H1 (cell line): ENCODE measurements at regions not wholly inside any gene's neighbourhood (a gene's known extent, or its start where the extent isn't known, plus 50 kb on each side); places are given as distances from the start of the nearest gene placed in this dataset.

Source experiments
- CTCF ChIA-PET: fragments of 300-600 bp; sonication (Branson Sonifier 250); formaldehyde crosslinking; loops from one replicate; lab custom pipeline; 2021; ENCODE audit not compliant: partially characterized antibody; lab: Charles Lee
- POLR2A ChIA-PET: fragments of 300-600 bp; sonication (Branson Sonifier 250); formaldehyde crosslinking; loops from one replicate; lab custom pipeline; 2021; ENCODE audit warnings: inconsistent platforms; ENCODE audit not compliant: partially characterized antibody; lab: Charles Lee
- DNase-seq, 2 experiments: peaks; one replicate each; pipeline versions ENCODE4 v3.0.0 to v3.0.0-alpha.2; 2010 to 2022; ENCODE audit warnings: low spot score in 2 of 2, low read depth in 1 of 2, mixed read lengths in 1 of 2
- FAIRE-seq: peaks from 2 replicates; lab custom pipeline; 2011; peaks lifted over from hg19 to GRCh38; lab: Jason Lieb, UNC
- H2AFZ ChIP-seq: 2 replicates; pipeline ENCODE4 v1.8.1; 2012; ENCODE audit warnings: low read length, inconsistent platforms
- H2AK5ac ChIP-seq: 2 replicates; pipeline ENCODE4 v1.6.1; 2013; ENCODE audit warnings: low read depth, low read length
- H2BK120ac ChIP-seq: replicated peaks from 2 replicates; pipeline ENCODE3; 2013; ENCODE audit warnings: low read depth, low read length, inconsistent platforms
- H2BK12ac ChIP-seq: 2 replicates; pipeline ENCODE4 v1.6.1; 2013; ENCODE audit warnings: low read depth, low read length
- H2BK15ac ChIP-seq: 2 replicates; pipeline ENCODE4 v1.6.1; 2013; ENCODE audit warnings: low read length
- H2BK20ac ChIP-seq: 2 replicates; pipeline ENCODE4 v1.6.1; 2013; ENCODE audit warnings: low read length
- H2BK5ac ChIP-seq: 2 replicates; pipeline ENCODE4 v1.6.1; 2013; ENCODE audit warnings: low read depth, low read length
- H3K14ac ChIP-seq: 2 replicates; pipeline ENCODE4 v1.6.1; 2013; ENCODE audit warnings: inconsistent platforms; ENCODE audit not compliant: insufficient read length
- H3K18ac ChIP-seq: 2 replicates; pipeline ENCODE4 v1.6.1; 2013; ENCODE audit warnings: low read length; ENCODE audit errors: extremely low read depth
- H3K23ac ChIP-seq: 2 replicates; pipeline ENCODE4 v1.6.1; 2013; ENCODE audit warnings: inconsistent platforms; ENCODE audit not compliant: insufficient read length
- H3K23me2 ChIP-seq: 2 replicates; pipeline ENCODE4 v1.6.1; 2013; ENCODE audit warnings: low read depth, low read length
- H3K27ac ChIP-seq: 2 replicates; pipeline ENCODE4 v1.6.1; 2011; ENCODE audit warnings: low read depth, low read length, inconsistent platforms
- H3K27me3 ChIP-seq, 4 experiments: replicated peaks in 1 of 4; 1 replicate in 1 of 4; 2 replicates in 3 of 4; pipeline versions ENCODE4 v1.6.1 to v1.8.1; 2011 to 2013; ENCODE audit warnings: low read length in 3 of 4, mild to moderate bottlenecking in 3 of 4, inconsistent platforms in 2 of 4, mixed read lengths in 2 of 4, moderate library complexity in 1 of 4; ENCODE audit not compliant: control insufficient read depth in 3 of 4, insufficient read depth in 3 of 4; ENCODE audit errors: extremely low read depth in 1 of 4
- H3K36me3 ChIP-seq, 4 experiments: 2 replicates each; pipeline versions ENCODE4 v1.6.1 to v1.8.1; 2011 to 2013; ENCODE audit warnings: mild to moderate bottlenecking in 4 of 4, low read length in 3 of 4, moderate library complexity in 2 of 4, control low read depth in 1 of 4, inconsistent platforms in 1 of 4; ENCODE audit not compliant: insufficient read depth in 4 of 4, control insufficient read depth in 2 of 4
- H3K4ac ChIP-seq: replicated peaks from 2 replicates; pipeline ENCODE3; 2013; ENCODE audit warnings: low read length, low read depth, mixed read lengths, inconsistent platforms; ENCODE audit not compliant: insufficient read length
- H3K4me1 ChIP-seq, 4 experiments: replicated peaks in 1 of 4; 1 replicate in 1 of 4; 2 replicates in 3 of 4; pipeline versions ENCODE4 v1.6.1 to v1.8.1; 2011 to 2013; ENCODE audit warnings: low read length in 3 of 4, inconsistent platforms in 2 of 4, mixed read lengths in 1 of 4; ENCODE audit not compliant: insufficient read depth in 4 of 4, control insufficient read depth in 3 of 4
- H3K4me2 ChIP-seq, 2 experiments: 2 replicates each; pipeline versions ENCODE4 v1.6.1 to v1.8.1; 2011 to 2013; ENCODE audit warnings: low read depth in 2 of 2, low read length in 2 of 2, control low read depth in 1 of 2, inconsistent platforms in 1 of 2, mild to moderate bottlenecking in 1 of 2; ENCODE audit not compliant: insufficient read depth in 1 of 2
- H3K4me3 ChIP-seq, 4 experiments: fragments of 200-600, 300-600 bp in 1 of 4; sonication (generic), shearing (Covaris generic), sonication (Bioruptor Twin) in 1 of 4; 2 replicates each; pipeline versions ENCODE4 v1.5.1 to v1.8.1; 2011 to 2016; ENCODE audit warnings: low read length in 4 of 4, low read depth in 3 of 4, control low read depth in 2 of 4, inconsistent platforms in 2 of 4, mild to moderate bottlenecking in 2 of 4, mixed read lengths in 1 of 4, moderate library complexity in 1 of 4; ENCODE audit not compliant: insufficient read depth in 2 of 4; ENCODE audit errors: extremely low read depth in 1 of 4
- H3K56ac ChIP-seq: replicated peaks from 2 replicates; pipeline ENCODE3; 2013; ENCODE audit warnings: low read depth, mild to moderate bottlenecking, mixed read lengths, low read length, inconsistent platforms; ENCODE audit not compliant: insufficient read length
- H3K79me1 ChIP-seq: 2 replicates; pipeline ENCODE4 v1.6.1; 2013; ENCODE audit warnings: low read depth, low read length, control low read depth
- H3K79me2 ChIP-seq, 2 experiments: 2 replicates each; pipeline versions ENCODE4 v1.6.1 to v1.8.1; 2012 to 2013; ENCODE audit warnings: low read length in 2 of 2, mild to moderate bottlenecking in 2 of 2, inconsistent platforms in 1 of 2; ENCODE audit not compliant: insufficient read depth in 2 of 2, control insufficient read depth in 1 of 2
- H3K9ac ChIP-seq, 4 experiments: replicated peaks in 1 of 4; 1 replicate in 1 of 4; 2 replicates in 3 of 4; pipeline versions ENCODE4 v1.6.1 to v1.8.1; 2011 to 2013; ENCODE audit warnings: low read depth in 3 of 4, low read length in 3 of 4, control low read depth in 2 of 4, mild to moderate bottlenecking in 2 of 4, moderate library complexity in 2 of 4, inconsistent platforms in 1 of 4; ENCODE audit errors: extremely low read depth in 1 of 4
- H3K9me3 ChIP-seq, 2 experiments: 2 replicates each; pipeline versions ENCODE4 v1.6.1 to v1.8.1; 2012 to 2013; ENCODE audit warnings: mild to moderate bottlenecking in 2 of 2, moderate library complexity in 2 of 2, control low read depth in 1 of 2, inconsistent platforms in 1 of 2, low read depth in 1 of 2, low read length in 1 of 2, mixed read lengths in 1 of 2; ENCODE audit not compliant: insufficient read depth in 2 of 2
- H4K20me1 ChIP-seq, 2 experiments: replicated peaks in 1 of 2; 2 replicates each; pipeline versions ENCODE3 to v1.8.1; 2011 to 2013; ENCODE audit warnings: inconsistent platforms in 2 of 2, low read length in 2 of 2, mild to moderate bottlenecking in 1 of 2; ENCODE audit not compliant: insufficient read depth in 2 of 2, control insufficient read depth in 1 of 2
- H4K5ac ChIP-seq: 2 replicates; pipeline ENCODE4 v1.6.1; 2013; ENCODE audit warnings: low read length, low read depth, mixed read lengths, inconsistent platforms; ENCODE audit not compliant: insufficient read length
- H4K8ac ChIP-seq: 2 replicates; pipeline ENCODE4 v1.8.0; 2013; ENCODE audit warnings: mild to moderate bottlenecking, moderate library complexity, low read length, inconsistent platforms; ENCODE audit not compliant: insufficient read depth; ENCODE audit errors: extremely low read depth
- H4K91ac ChIP-seq: replicated peaks from 2 replicates; pipeline ENCODE3; 2013; ENCODE audit warnings: low read length, mixed read lengths, inconsistent platforms; ENCODE audit not compliant: insufficient read length
- ATF2 ChIP-seq: IDR thresholded peaks from 2 replicates; pipeline ENCODE4 v1.6.1; 2012; ENCODE audit warnings: low read length, inconsistent platforms
- FOSL1 ChIP-seq: IDR thresholded peaks from 2 replicates; pipeline ENCODE4 v1.6.1; 2011; ENCODE audit warnings: mild to moderate bottlenecking, low read depth, low read length, moderate library complexity; ENCODE audit not compliant: insufficient read depth
- KDM4A ChIP-seq: IDR thresholded peaks from one replicate; pipeline ENCODE4 v1.7.1; 2012; ENCODE audit warnings: low read depth, mild to moderate bottlenecking, moderate library complexity, low read length, inconsistent platforms; ENCODE audit not compliant: severe bottlenecking
- PHF8 ChIP-seq: fragments of 200-600 bp; sonication (generic); conservative IDR thresholded peaks from 2 replicates; pipeline ENCODE4 v1.7.1; 2012; ENCODE audit warnings: low read depth, mild to moderate bottlenecking, inconsistent platforms, low read length, moderate library complexity
- POLR2AphosphoS5 ChIP-seq: IDR thresholded peaks from 2 replicates; pipeline ENCODE4 v1.6.1; 2011; ENCODE audit warnings: low read depth, low read length
- RBBP5 ChIP-seq: IDR thresholded peaks from 2 replicates; pipeline ENCODE4 v1.7.1; 2012; ENCODE audit warnings: low read depth, mild to moderate bottlenecking, inconsistent platforms, low read length, moderate library complexity, borderline replicate concordance
- SAP30 ChIP-seq: fragments of 300-600 bp; sonication (generic); IDR thresholded peaks from 2 replicates; pipeline ENCODE4 v1.7.1; 2012; ENCODE audit warnings: low read length, moderate library complexity, mild to moderate bottlenecking, inconsistent platforms; ENCODE audit not compliant: insufficient read depth, insufficient replicate concordance
- SIX5 ChIP-seq: IDR thresholded peaks from 2 replicates; pipeline ENCODE4 v1.6.1; 2011; ENCODE audit warnings: mild to moderate bottlenecking, low read depth, low read length
- SP1 ChIP-seq: IDR thresholded peaks from 2 replicates; pipeline ENCODE4 v1.6.1; 2011; ENCODE audit warnings: low read depth, low read length
- SP2 ChIP-seq: IDR thresholded peaks from 2 replicates; pipeline ENCODE4 v1.6.1; 2012; ENCODE audit warnings: mild to moderate bottlenecking, low read length, inconsistent platforms
- TBP ChIP-seq: IDR thresholded peaks from 2 replicates; pipeline ENCODE4 v1.6.1; 2011; ENCODE audit warnings: low read depth, low read length, improper control_type of control experiment
- ZNF274 ChIP-seq: IDR thresholded peaks from 2 replicates; pipeline ENCODE4 v1.7.0; 2012; ENCODE audit warnings: low read length, borderline replicate concordance; ENCODE audit errors: extremely low read depth
- WGBS, 2 experiments: shearing (Covaris generic) in 1 of 2; methylation state at CpG; one replicate each; pipeline versions ENCODE4 v1.1.6 to v1.1.7; 2013 to 2015; ENCODE audit warnings: low lambda C conversion rate in 2 of 2, mixed read lengths in 2 of 2, inconsistent platforms in 1 of 2, low coverage in 1 of 2, missing lambda C conversion rate in 1 of 2; ENCODE audit not compliant: insufficient replicate concordance in 2 of 2, insufficient coverage in 1 of 2, insufficient read length in 1 of 2; ENCODE audit errors: extremely low coverage in 1 of 2, missing lambda C conversion rate in 1 of 2; 5-methylcytosine and 5-hydroxymethylcytosine counted together

- Histone ChIP-seq H2BK15ac (no peak overlapping the region), H3K56ac (no peak overlapping the region), H2BK20ac (no peak overlapping the region), H3K27ac (no peak overlapping the region), H3K9me3 (peaks cover 95 to 100% of the 10 kb centered on the region in 2 experiments), H2AK5ac (no peak overlapping the region), H2BK12ac (no peak overlapping the region), H3K4me2 (no peak overlapping the region), H3K4me1 (no peaks in the 10 kb centered on the region), H4K91ac (no peak overlapping the region), H2BK120ac (no peak overlapping the region), H4K20me1 (no peaks in the 10 kb centered on the region), H3K27me3 (no peaks in the 10 kb centered on the region), H3K23ac (no peak overlapping the region), H3K23me2 (no peaks in the 10 kb centered on the region), H2BK5ac (no peak overlapping the region), H3K79me1 (no peaks in the 10 kb centered on the region), H4K8ac (no peak overlapping the region), H3K4me3 (no peak overlapping the region), H3K14ac (no peak overlapping the region), H3K18ac (no peak overlapping the region), H3K9ac (no peak overlapping the region), H3K36me3 (no peaks in the 10 kb centered on the region), H3K4ac (no peak overlapping the region), H3K79me2 (no peaks in the 10 kb centered on the region), H2AFZ (no peak overlapping the region), H4K5ac (no peak overlapping the region)
- DNase-seq, result peak in 1 of 2 experiments; percentile 6
- POLR2A ChIA-PET, result no interaction called here
- 80% methylated on average over 24 of the region's 25 CpGs; no CpG with 5 or more reads in 1 of the 2 experiments for WGBS, 2 experiments
- CTCF ChIA-PET, result no interaction called here
- no peak for FAIRE-seq
- TF ChIP-seq SP1, result no peak
- TF ChIP-seq FOSL1, result no peak
- TF ChIP-seq PHF8, result no peak
- no peak for TF ChIP-seq KDM4A
- TF ChIP-seq TBP, result no peak
- TF ChIP-seq RBBP5, result no peak
- no peak for TF ChIP-seq ATF2
- TF ChIP-seq SIX5, result no peak
- TF ChIP-seq ZNF274, result no peak
- TF ChIP-seq SP2, result no peak
- TF ChIP-seq POLR2AphosphoS5, result no peak
- TF ChIP-seq SAP30, result no peak
Observed at GRCh38 chr12:34400986-34401658, 378.8 kb downstream of the ALG10 start.
